HG03139 (cell line): ENCODE measurements at regions not wholly inside any gene's neighbourhood (a gene's known extent, or its start where the extent isn't known, plus 50 kb on each side); places are given as distances from the start of the nearest gene placed in this dataset.
"Not testable (repeated sequence)": the region's sequence is repeated elsewhere in the genome, so short reads cannot be mapped to it uniquely, and the experiment has no call there.

ENCODE experiments used
- ATAC-seq: cut with Tn5 transposase; IDR thresholded peaks from one replicate; pipeline ENCODE4 v1.9.1; 2021; ENCODE audit not compliant: unreplicated experiment

- ATAC-seq: no peak
These were observed 762.1 kb upstream of the MIR17HG start for GRCh38 chr13:90585392-90585791.

GRCh38 chr13:90591260-90591926 is 756.1 kb upstream of the MIR17HG start:
- no peak for ATAC-seq

GRCh38 chr13:90591927-90592268 is 755.6 kb upstream of the MIR17HG start:
- no peak for ATAC-seq

- ATAC-seq: no peak
These were observed 754.5 kb upstream of the MIR17HG start for GRCh38 chr13:90592943-90593342.

GRCh38 chr13:90594681-90595080 is 752.8 kb upstream of the MIR17HG start:
- ATAC-seq: no peak

GRCh38 chr13:90605664-90606063 is 741.8 kb upstream of the MIR17HG start:
- ATAC-seq: no peak

GRCh38 chr13:90606921-90607320 is 740.6 kb upstream of the MIR17HG start:
- ATAC-seq: not testable (repeated sequence)

GRCh38 chr13:90612391-90612790 is 735.1 kb upstream of the MIR17HG start:
- ATAC-seq: no peak

- no peak for ATAC-seq
These were observed 734.3 kb upstream of the MIR17HG start for GRCh38 chr13:90613076-90613795.

- ATAC-seq: no peak
These were observed 732.3 kb upstream of the MIR17HG start for GRCh38 chr13:90615236-90615635.

- no peak for ATAC-seq
These were observed 731.7 kb upstream of the MIR17HG start for GRCh38 chr13:90615767-90616166.

- no peak for ATAC-seq
These were observed 729.4 kb upstream of the MIR17HG start for GRCh38 chr13:90618133-90618532.

- ATAC-seq: no peak
These were observed 724.9 kb upstream of the MIR17HG start for GRCh38 chr13:90622541-90622940.

GRCh38 chr13:90623318-90624011 is 724.0 kb upstream of the MIR17HG start:
- ATAC-seq: no peak

- ATAC-seq: no peak
These were observed 719.7 kb upstream of the MIR17HG start for GRCh38 chr13:90627813-90628212.

- ATAC-seq: no peak
These were observed 719.0 kb upstream of the MIR17HG start for GRCh38 chr13:90628471-90628870.

GRCh38 chr13:90630716-90631115 is 716.8 kb upstream of the MIR17HG start:
- ATAC-seq: no peak

GRCh38 chr13:90632184-90632583 is 715.3 kb upstream of the MIR17HG start:
- ATAC-seq: no peak

- no peak for ATAC-seq
These were observed 713.6 kb upstream of the MIR17HG start for GRCh38 chr13:90633849-90634248.

- no peak for ATAC-seq
These were observed 706.5 kb upstream of the MIR17HG start for GRCh38 chr13:90640976-90641375.

- ATAC-seq: no peak
These were observed 705.6 kb upstream of the MIR17HG start for GRCh38 chr13:90641884-90642283.

- ATAC-seq: no peak
These were observed 701.9 kb upstream of the MIR17HG start for GRCh38 chr13:90645582-90645981.
